IPS DF 6.9 (cell line): ENCODE measurements at regions not wholly inside any gene's neighbourhood (a gene's known extent, or its start where the extent isn't known, plus 50 kb on each side); places are given as distances from the start of the nearest gene placed in this dataset.
"Not testable (repeated sequence)": the region's sequence is repeated elsewhere in the genome, so short reads cannot be mapped to it uniquely, and the experiment has no call there.

Experiments
- DNase-seq: peaks from one replicate; pipeline ENCODE4 v3.0.0-alpha.2; 2013; ENCODE audit warnings: low read depth, low spot score
- H3K27ac ChIP-seq: one replicate; pipeline ENCODE4 v1.5.1; 2013; ENCODE audit warnings: low read length, control low read depth
- H3K27me3 ChIP-seq: 2 replicates; pipeline ENCODE4 v1.6.1; 2013; ENCODE audit warnings: mild to moderate bottlenecking, low read length; ENCODE audit not compliant: control insufficient read depth, insufficient read depth
- H3K36me3 ChIP-seq: 2 replicates; pipeline ENCODE4 v1.6.1; 2013; ENCODE audit warnings: low read length; ENCODE audit not compliant: control insufficient read depth, insufficient read depth
- H3K4me1 ChIP-seq: 2 replicates; pipeline ENCODE4 v1.6.1; 2013; ENCODE audit warnings: low read length; ENCODE audit not compliant: control insufficient read depth, insufficient read depth
- H3K4me3 ChIP-seq: 2 replicates; pipeline ENCODE4 v1.5.1; 2013; ENCODE audit warnings: mild to moderate bottlenecking, low read length
- H3K9me3 ChIP-seq: 2 replicates; pipeline ENCODE4 v1.6.1; 2013; ENCODE audit warnings: low read length, inconsistent platforms; ENCODE audit not compliant: control insufficient read depth, insufficient read depth
- WGBS: extraction: QIAGEN DNeasy Blood & Tissue Kit; methylation state at CpG from one replicate; pipeline ENCODE4 v1.1.7; 2013; ENCODE audit warnings: mixed read lengths, missing lambda C conversion rate; ENCODE audit not compliant: insufficient read length, insufficient coverage; 5-methylcytosine and 5-hydroxymethylcytosine counted together

- WGBS: no CpG with 5 or more reads among the region's 2 CpGs
- no peak overlapping the region for H3K4me3 ChIP-seq
- DNase-seq: no peak
- H3K27ac ChIP-seq: no peak overlapping the region
- peaks cover 3% of the 10 kb centered on the region; the same call in 1 of the 2 replicates for H3K36me3 ChIP-seq
- H3K4me1 ChIP-seq: 0 out of 2 replicates have a peak, but pooled peaks cover 2% of the 10 kb centered on the region
- H3K27me3 ChIP-seq: no peaks in the 10 kb centered on the region
- H3K9me3 ChIP-seq: peaks cover 5% of the 10 kb centered on the region
Measured at GRCh38 chr13:90047600-90047999, 1299.9 kb upstream of the MIR17HG start.

GRCh38 chr13:90049989-90050671 is 1297.4 kb upstream of the MIR17HG start:
- Histone ChIP-seq H3K9me3 (peaks cover 5% of the 10 kb centered on the region), H3K4me3 (no peak overlapping the region), H3K4me1 (peaks cover 4% of the 10 kb centered on the region; the same call in 1 of the 2 replicates), H3K27me3 (no peaks in the 10 kb centered on the region), H3K36me3 (peaks cover 3% of the 10 kb centered on the region; the same call in 1 of the 2 replicates), H3K27ac (no peak overlapping the region)
- no CpG with 5 or more reads among the region's 2 CpGs for WGBS
- DNase-seq: no peak

GRCh38 chr13:90055121-90055520 is 1292.4 kb upstream of the MIR17HG start:
- no peak overlapping the region for H3K27ac ChIP-seq
- peaks cover 2% of the 10 kb centered on the region; the same call in 1 of the 2 replicates for H3K4me1 ChIP-seq
- WGBS: no CpG with 5 or more reads among the region's 3 CpGs
- no peaks in the 10 kb centered on the region for H3K9me3 ChIP-seq
- no peaks in the 10 kb centered on the region for H3K36me3 ChIP-seq
- H3K27me3 ChIP-seq: no peaks in the 10 kb centered on the region
- no peak overlapping the region for H3K4me3 ChIP-seq
- DNase-seq: no peak

GRCh38 chr13:90055760-90056159 is 1291.7 kb upstream of the MIR17HG start:
- Histone ChIP-seq H3K9me3 (no peaks in the 10 kb centered on the region), H3K27me3 (no peaks in the 10 kb centered on the region), H3K4me1 (peaks cover 2% of the 10 kb centered on the region; the same call in 1 of the 2 replicates), H3K27ac (no peak overlapping the region), H3K36me3 (no peaks in the 10 kb centered on the region), H3K4me3 (no peak overlapping the region)
- DNase-seq: no peak

GRCh38 chr13:90064226-90064625 is 1283.3 kb upstream of the MIR17HG start:
- H3K9me3 ChIP-seq, H3K4me1 ChIP-seq, H3K27ac ChIP-seq, H3K27me3 ChIP-seq, H3K36me3 ChIP-seq, H3K4me3 ChIP-seq, DNase-seq: not testable (repeated sequence)

GRCh38 chr13:90068658-90069057 is 1278.8 kb upstream of the MIR17HG start:
- Histone ChIP-seq H3K4me1 (no peaks in the 10 kb centered on the region), H3K4me3 (no peak overlapping the region), H3K27me3 (no peaks in the 10 kb centered on the region), H3K9me3 (no peaks in the 10 kb centered on the region), H3K27ac (no peak overlapping the region), H3K36me3 (no peaks in the 10 kb centered on the region)
- WGBS: no CpG with 5 or more reads among the region's 3 CpGs
- DNase-seq: no peak

GRCh38 chr13:90070362-90070761 is 1277.1 kb upstream of the MIR17HG start:
- WGBS: no CpG with 5 or more reads among the region's 1 CpG
- Histone ChIP-seq H3K9me3 (no peaks in the 10 kb centered on the region), H3K36me3 (no peaks in the 10 kb centered on the region), H3K4me3 (no peak overlapping the region), H3K27me3 (no peaks in the 10 kb centered on the region), H3K4me1 (no peaks in the 10 kb centered on the region), H3K27ac (no peak overlapping the region)
- DNase-seq: no peak

- no peaks in the 10 kb centered on the region for H3K4me1 ChIP-seq
- H3K36me3 ChIP-seq: no peaks in the 10 kb centered on the region
- WGBS: no CpG with 5 or more reads among the region's 4 CpGs
- no peaks in the 10 kb centered on the region for H3K27me3 ChIP-seq
- H3K4me3 ChIP-seq: no peak overlapping the region
- no peaks in the 10 kb centered on the region for H3K9me3 ChIP-seq
- no peak overlapping the region for H3K27ac ChIP-seq
- DNase-seq: no peak
Measured at GRCh38 chr13:90070837-90071525, 1276.5 kb upstream of the MIR17HG start.

GRCh38 chr13:90084684-90085290 is 1262.7 kb upstream of the MIR17HG start:
- H3K4me3 ChIP-seq: no peak overlapping the region
- no peaks in the 10 kb centered on the region for H3K9me3 ChIP-seq
- no peaks in the 10 kb centered on the region for H3K36me3 ChIP-seq
- H3K27me3 ChIP-seq: no peaks in the 10 kb centered on the region
- no peaks in the 10 kb centered on the region for H3K4me1 ChIP-seq
- no peak overlapping the region for H3K27ac ChIP-seq
- DNase-seq: no peak
- no CpG with 5 or more reads among the region's 1 CpG for WGBS

- Histone ChIP-seq H3K27ac (no peak overlapping the region), H3K36me3 (no peaks in the 10 kb centered on the region), H3K27me3 (no peaks in the 10 kb centered on the region), H3K4me1 (no peaks in the 10 kb centered on the region), H3K9me3 (no peaks in the 10 kb centered on the region), H3K4me3 (no peak overlapping the region)
- WGBS: no CpG with 5 or more reads among the region's 3 CpGs
- no peak for DNase-seq
Measured at GRCh38 chr13:90089051-90089450, 1258.4 kb upstream of the MIR17HG start.
